Peyer's patch (tissue), 4 donors: ENCODE measurements at regions not wholly inside any gene's neighbourhood (a gene's known extent, or its start where the extent isn't known, plus 50 kb on each side); places are given as distances from the start of the nearest gene placed in this dataset.
A peak's percentile ranks its signal among the peaks of the same experiment; 100 is the strongest.

Source experiments
- DNase-seq, 3 donors: peaks; one replicate each; pipeline ENCODE4 v3.0.0-alpha.2; 2017 to 2019
- H3K27ac ChIP-seq, 4 donors: fragments of 200-600 bp; sonication (generic); one replicate each; pipeline ENCODE4 v1.5.1; 2016 to 2019
- H3K27me3 ChIP-seq, 2 donors: fragments of 200-600 bp; sonication (generic); one replicate each; pipeline ENCODE4 v1.5.1; 2019
- H3K36me3 ChIP-seq, 3 donors: fragments of 200-600 bp; sonication (generic); one replicate each; pipeline ENCODE4 v1.5.1; 2016 to 2019
- H3K4me1 ChIP-seq, 4 donors: fragments of 200-600 bp; sonication (generic); one replicate each; pipeline ENCODE4 v1.5.1; 2016 to 2019
- H3K4me3 ChIP-seq, 4 donors: fragments of 200-600 bp; sonication (generic); 1 replicate in 3 of 4; 2 replicates in 1 of 4; pipeline ENCODE4 v1.5.1; 2016 to 2019; ENCODE audit warnings: mild to moderate bottlenecking in 1 of 4
- H3K9me3 ChIP-seq, 4 donors: fragments of 200-600 bp; sonication (generic); one replicate each; pipeline ENCODE4 v1.5.1; 2016 to 2019; ENCODE audit warnings: mild to moderate bottlenecking in 1 of 4
- POLR2A ChIP-seq, 2 donors: fragments of 450-650 bp; IDR thresholded peaks; one replicate each; pipeline ENCODE4 v1.5.1; 2017; ENCODE audit warnings: antibody characterized with exemption in 2 of 2, mild to moderate bottlenecking in 2 of 2, moderate library complexity in 2 of 2
- TF ChIP-seq, protein P1 (sequence below), 6 experiments: fragments of 450-650 bp in 4 of 6; fragments of 200-600 bp in 2 of 6; sonication (generic) in 1 of 6; IDR thresholded peaks; one replicate each; pipeline ENCODE4 v1.5.1; 2017 to 2019; ENCODE audit warnings: antibody characterized with exemption in 6 of 6, mild to moderate bottlenecking in 3 of 6, moderate library complexity in 1 of 6

GRCh38 chr10:31708474-31708873, 220.2 kb downstream of the ARHGAP12 start:
- TF ChIP-seq POLR2A (IDR thresholded peaks at IDR 0.05) = no peak
- TF ChIP-seq, protein P1, sequence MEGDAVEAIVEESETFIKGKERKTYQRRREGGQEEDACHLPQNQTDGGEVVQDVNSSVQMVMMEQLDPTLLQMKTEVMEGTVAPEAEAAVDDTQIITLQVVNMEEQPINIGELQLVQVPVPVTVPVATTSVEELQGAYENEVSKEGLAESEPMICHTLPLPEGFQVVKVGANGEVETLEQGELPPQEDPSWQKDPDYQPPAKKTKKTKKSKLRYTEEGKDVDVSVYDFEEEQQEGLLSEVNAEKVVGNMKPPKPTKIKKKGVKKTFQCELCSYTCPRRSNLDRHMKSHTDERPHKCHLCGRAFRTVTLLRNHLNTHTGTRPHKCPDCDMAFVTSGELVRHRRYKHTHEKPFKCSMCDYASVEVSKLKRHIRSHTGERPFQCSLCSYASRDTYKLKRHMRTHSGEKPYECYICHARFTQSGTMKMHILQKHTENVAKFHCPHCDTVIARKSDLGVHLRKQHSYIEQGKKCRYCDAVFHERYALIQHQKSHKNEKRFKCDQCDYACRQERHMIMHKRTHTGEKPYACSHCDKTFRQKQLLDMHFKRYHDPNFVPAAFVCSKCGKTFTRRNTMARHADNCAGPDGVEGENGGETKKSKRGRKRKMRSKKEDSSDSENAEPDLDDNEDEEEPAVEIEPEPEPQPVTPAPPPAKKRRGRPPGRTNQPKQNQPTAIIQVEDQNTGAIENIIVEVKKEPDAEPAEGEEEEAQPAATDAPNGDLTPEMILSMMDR (IDR thresholded peaks at IDR 0.05) = no peak
- no peaks in the 10 kb centered on the region for H3K9me3 ChIP-seq
- no peaks in the 10 kb centered on the region for H3K36me3 ChIP-seq
- peaks cover 0 to 25% (median 5%) of the 10 kb centered on the region in 4 donors for H3K4me1 ChIP-seq
- H3K27ac ChIP-seq = peak overlapping the region in 3 of 4 donors; percentile 59 to 73 (median 60)
- DNase-seq = no peak
- no peaks in the 10 kb centered on the region for H3K27me3 ChIP-seq
- H3K4me3 ChIP-seq = no peak overlapping the region

DNA sequence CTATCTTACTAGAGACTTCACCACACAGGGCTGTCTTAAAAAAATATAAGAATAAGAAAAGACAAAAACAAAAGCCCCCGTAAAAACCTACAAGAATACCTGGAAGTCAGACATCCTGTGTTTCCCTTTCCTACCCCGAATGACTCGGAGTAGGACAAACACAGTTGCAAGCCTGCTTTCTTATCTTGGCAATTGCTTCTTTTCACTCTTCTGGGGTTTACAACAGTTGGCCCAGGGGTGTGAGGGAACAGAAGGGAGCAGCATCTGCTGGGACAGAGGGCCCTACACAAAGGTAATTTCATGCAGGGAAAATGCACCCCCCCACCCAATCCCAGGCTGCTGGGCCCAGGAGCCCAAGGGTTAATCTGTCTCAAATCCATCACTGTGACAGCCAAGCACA, 220.6 kb downstream of the ARHGAP12 start:
- Histone ChIP-seq H3K4me3 (no peak overlapping the region), H3K4me1 (peaks cover 0 to 25% (median 5%) of the 10 kb centered on the region in 4 donors), H3K27ac (peak overlapping the region in 3 of 4 donors; percentile 59 to 73 (median 60)), H3K27me3 (no peaks in the 10 kb centered on the region), H3K9me3 (no peaks in the 10 kb centered on the region), H3K36me3 (no peaks in the 10 kb centered on the region)
- no peak for DNase-seq
- TF ChIP-seq POLR2A (IDR thresholded peaks at IDR 0.05) = no peak
- TF ChIP-seq, protein P1 (IDR thresholded peaks at IDR 0.05) = no peak

DNA sequence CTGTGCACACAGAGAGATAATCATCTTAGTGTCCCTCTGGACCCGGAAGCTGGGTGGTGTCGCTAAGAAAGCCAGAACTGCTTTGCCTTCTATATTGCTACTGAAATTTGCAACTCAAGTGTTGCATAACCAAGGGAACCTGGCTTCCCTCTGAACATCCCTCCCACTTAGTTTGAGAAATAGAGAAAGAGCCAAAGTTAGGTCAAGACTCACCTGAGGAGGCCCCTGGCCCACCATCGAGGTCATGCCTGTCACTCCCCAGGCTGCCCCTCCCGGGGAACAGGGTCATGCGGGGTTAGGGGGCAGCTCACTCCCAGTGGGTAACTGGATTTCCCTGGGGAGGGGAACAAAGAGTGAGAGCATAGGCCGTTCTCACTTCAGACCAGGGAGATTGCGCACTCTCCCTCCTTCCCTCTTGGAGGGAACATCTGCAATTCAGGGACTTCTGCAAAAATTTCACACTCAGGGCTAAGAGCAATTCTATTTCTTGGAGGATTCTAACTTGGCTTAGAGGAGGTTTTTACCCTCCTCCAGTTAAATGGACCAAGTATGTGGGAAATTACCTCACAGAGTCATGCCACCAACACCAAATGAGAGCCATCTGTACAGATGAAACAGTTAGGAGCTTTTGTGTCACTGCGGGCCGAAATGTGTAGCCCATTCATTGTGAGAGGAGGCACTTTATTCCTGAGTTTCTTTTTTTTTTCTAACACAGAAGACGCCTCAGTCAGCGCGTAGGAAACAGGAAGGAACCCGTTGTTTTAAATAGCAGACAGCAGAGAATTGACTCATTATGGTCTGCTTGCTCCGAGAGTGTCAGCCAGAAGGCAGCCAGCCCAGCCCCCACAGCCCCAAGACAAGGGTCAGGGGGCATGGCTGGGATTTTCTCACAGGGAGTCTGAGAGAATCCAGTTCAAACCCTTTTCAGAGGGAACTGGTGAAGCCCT, 221.3 kb downstream of the ARHGAP12 start:
- Histone ChIP-seq H3K27ac (peak overlapping the region; percentile 59 to 77 (median 68)), H3K9me3 (no peaks in the 10 kb centered on the region), H3K4me1 (peaks cover 0 to 25% (median 5%) of the 10 kb centered on the region in 4 donors), H3K4me3 (no peak overlapping the region), H3K36me3 (no peaks in the 10 kb centered on the region), H3K27me3 (no peaks in the 10 kb centered on the region)
- peak in 1 of 3 donors; percentile 54 for DNase-seq
- no peak for TF ChIP-seq POLR2A (IDR thresholded peaks at IDR 0.05)
- TF ChIP-seq, protein P1 (IDR thresholded peaks at IDR 0.05) = no peak

DNA sequence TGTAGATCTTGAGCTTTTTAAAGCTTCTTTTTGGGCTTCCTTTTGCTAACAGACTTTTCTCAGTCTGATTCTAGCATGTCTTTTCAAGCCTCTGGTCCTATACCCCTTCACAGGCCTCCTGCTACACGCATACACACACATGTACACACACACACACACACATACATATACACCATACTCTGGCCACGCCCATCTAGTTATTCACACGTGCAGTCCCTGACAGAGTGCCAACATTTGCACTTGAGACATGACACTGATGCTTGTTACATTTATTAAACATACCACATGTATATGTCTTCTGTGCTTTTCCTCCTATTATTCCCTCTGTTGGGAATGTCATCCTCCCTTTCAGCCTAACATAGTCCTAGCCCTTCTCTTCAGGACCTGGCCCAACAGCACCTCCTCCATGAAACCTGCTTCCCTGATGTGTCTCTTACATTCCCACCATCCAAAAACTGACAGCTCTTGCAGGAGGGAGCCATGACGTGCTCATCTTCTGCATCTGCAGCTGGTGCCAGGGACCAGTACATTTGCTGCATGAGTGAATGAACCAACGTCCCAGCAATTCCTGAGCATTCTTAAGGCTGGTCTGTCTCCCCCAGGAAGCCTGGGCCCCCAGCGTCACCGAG, 222.1 kb downstream of the ARHGAP12 start:
- Histone ChIP-seq H3K36me3 (no peaks in the 10 kb centered on the region), H3K9me3 (no peaks in the 10 kb centered on the region), H3K27ac (peak overlapping the region; percentile 59 to 77 (median 68)), H3K4me3 (no peak overlapping the region), H3K27me3 (no peaks in the 10 kb centered on the region), H3K4me1 (peaks cover 0 to 25% (median 5%) of the 10 kb centered on the region in 4 donors)
- TF ChIP-seq, protein P1 (IDR thresholded peaks at IDR 0.05) = no peak
- TF ChIP-seq POLR2A (IDR thresholded peaks at IDR 0.05) = no peak
- DNase-seq = no peak

GRCh38 chr10:31705136-31705535, 223.5 kb downstream of the ARHGAP12 start:
- TF ChIP-seq POLR2A (IDR thresholded peaks at IDR 0.05) = no peak
- TF ChIP-seq, protein P1 (IDR thresholded peaks at IDR 0.05) = no peak
- Histone ChIP-seq H3K4me1 (peaks cover 0 to 25% (median 5%) of the 10 kb centered on the region in 4 donors), H3K27me3 (no peaks in the 10 kb centered on the region), H3K4me3 (no peak overlapping the region), H3K9me3 (no peaks in the 10 kb centered on the region), H3K27ac (no peak overlapping the region), H3K36me3 (no peaks in the 10 kb centered on the region)
- DNase-seq = no peak
